ENCODE measurements at regions not wholly inside any gene's neighbourhood (a gene's known extent, or its start where the extent isn't known, plus 50 kb on each side); places are given as distances from the start of the nearest gene placed in this dataset.

GRCh38 chr21:28877318-28877884, 115.3 kb downstream of the LTN1 start:
- no peak overlapping the region for H3K27ac Mint-ChIP-seq
- no peak overlapping the region for H3K4me3 Mint-ChIP-seq
- no peak for DNase-seq (ENCODE audit: low spot score in 2 of 2, unreplicated experiment in 2 of 2)
- H3K27me3 Mint-ChIP-seq (ENCODE audit: low read depth), result no peaks in the 10 kb centered on the region
- TF ChIP-seq CTCF (IDR thresholded peaks at IDR 0.05; ENCODE audit: unreplicated experiment), result no peak
- H3K9me3 Mint-ChIP-seq, result no peaks in the 10 kb centered on the region
- peaks cover 43% of the 10 kb centered on the region for H3K36me3 Mint-ChIP-seq
- H3K4me1 Mint-ChIP-seq, result no peaks in the 10 kb centered on the region

GRCh38 chr21:28875078-28875477, 117.6 kb downstream of the LTN1 start:
- TF ChIP-seq CTCF (IDR thresholded peaks at IDR 0.05; ENCODE audit: unreplicated experiment), result no peak
- Mint-ChIP-seq H3K36me3 (peaks cover 34% of the 10 kb centered on the region), H3K4me1 (no peaks in the 10 kb centered on the region), H3K27ac (no peak overlapping the region), H3K27me3 (ENCODE audit: low read depth) (no peaks in the 10 kb centered on the region), H3K9me3 (no peaks in the 10 kb centered on the region), H3K4me3 (no peak overlapping the region)
- no peak for DNase-seq (ENCODE audit: low spot score in 2 of 2, unreplicated experiment in 2 of 2)

DNA sequence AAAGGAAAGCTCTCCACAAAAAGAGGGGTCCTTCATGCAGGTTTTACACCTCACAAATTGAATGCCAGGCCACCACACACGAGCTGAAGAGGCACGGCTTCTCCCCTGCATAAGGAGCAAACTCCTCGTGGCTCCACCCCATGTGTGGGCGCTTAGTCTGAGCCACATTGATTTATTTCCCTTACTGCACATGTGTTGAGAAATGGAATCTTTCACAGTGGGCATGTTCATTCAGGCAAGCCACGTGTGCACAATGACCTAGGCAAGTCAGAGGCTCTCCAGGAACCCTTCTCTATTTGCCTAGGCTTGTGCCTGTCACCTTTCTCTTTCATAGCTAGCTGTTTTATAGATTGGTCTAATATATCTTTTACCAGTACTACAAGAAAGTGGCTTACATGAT, 120.5 kb downstream of the LTN1 start:
- no peak overlapping the region for H3K27ac Mint-ChIP-seq
- no peak for TF ChIP-seq CTCF (IDR thresholded peaks at IDR 0.05; ENCODE audit: unreplicated experiment)
- no peak overlapping the region for H3K4me3 Mint-ChIP-seq
- DNase-seq (ENCODE audit: low spot score in 2 of 2, unreplicated experiment in 2 of 2), result no peak
- H3K9me3 Mint-ChIP-seq, result no peaks in the 10 kb centered on the region
- peaks cover 35% of the 10 kb centered on the region for H3K36me3 Mint-ChIP-seq
- no peaks in the 10 kb centered on the region for H3K4me1 Mint-ChIP-seq
- no peaks in the 10 kb centered on the region for H3K27me3 Mint-ChIP-seq (ENCODE audit: low read depth)

GRCh38 chr21:28871388-28872010, 121.2 kb downstream of the LTN1 start:
- DNase-seq (ENCODE audit: low spot score in 2 of 2, unreplicated experiment in 2 of 2), result no peak
- no peak for TF ChIP-seq CTCF (IDR thresholded peaks at IDR 0.05; ENCODE audit: unreplicated experiment)
- no peaks in the 10 kb centered on the region for H3K4me1 Mint-ChIP-seq
- peaks cover 37% of the 10 kb centered on the region for H3K36me3 Mint-ChIP-seq
- no peaks in the 10 kb centered on the region for H3K27me3 Mint-ChIP-seq (ENCODE audit: low read depth)
- no peaks in the 10 kb centered on the region for H3K9me3 Mint-ChIP-seq
- H3K27ac Mint-ChIP-seq, result no peak overlapping the region
- H3K4me3 Mint-ChIP-seq, result no peak overlapping the region

- H3K36me3 Mint-ChIP-seq, result peaks cover 20% of the 10 kb centered on the region
- no peak for DNase-seq (ENCODE audit: low spot score in 2 of 2, unreplicated experiment in 2 of 2)
- H3K4me1 Mint-ChIP-seq, result no peaks in the 10 kb centered on the region
- no peak overlapping the region for H3K27ac Mint-ChIP-seq
- H3K9me3 Mint-ChIP-seq, result peaks cover 5% of the 10 kb centered on the region
- H3K27me3 Mint-ChIP-seq (ENCODE audit: low read depth), result no peaks in the 10 kb centered on the region
- H3K4me3 Mint-ChIP-seq, result no peak overlapping the region
- no peak for TF ChIP-seq CTCF (IDR thresholded peaks at IDR 0.05; ENCODE audit: unreplicated experiment)
Measured at GRCh38 chr21:28867401-28867800, 125.3 kb downstream of the LTN1 start.

Data from mesothelial cell of epicardium (in vitro differentiated cells).